ENCODE measurements at regions not wholly inside any gene's neighbourhood (a gene's known extent, or its start where the extent isn't known, plus 50 kb on each side); places are given as distances from the start of the nearest gene placed in this dataset.

- TF ChIP-seq CTCF (IDR thresholded peaks at IDR 0.05; ENCODE audit: poor library complexity, severe bottlenecking) (peak; percentile 53), SMC3 (conservative IDR thresholded peaks at IDR 0.05; ENCODE audit: poor library complexity) (peak; percentile 40), RAD21 (conservative IDR thresholded peaks at IDR 0.05) (peak; percentile 55), EP300 (conservative IDR thresholded peaks at IDR 0.05; ENCODE audit: poor library complexity, severe bottlenecking) (no peak), MXI1 (conservative IDR thresholded peaks at IDR 0.05; ENCODE audit: poor library complexity, severe bottlenecking) (no peak), TAF1 (IDR thresholded peaks at IDR 0.05; ENCODE audit: low read depth) (no peak)
Measured at GRCh38 chrX:114075073-114075673, 508.7 kb upstream of the HTR2C start.
